ENCODE measurements at regions not wholly inside any gene's neighbourhood (a gene's known extent, or its start where the extent isn't known, plus 50 kb on each side); places are given as distances from the start of the nearest gene placed in this dataset.

DNA sequence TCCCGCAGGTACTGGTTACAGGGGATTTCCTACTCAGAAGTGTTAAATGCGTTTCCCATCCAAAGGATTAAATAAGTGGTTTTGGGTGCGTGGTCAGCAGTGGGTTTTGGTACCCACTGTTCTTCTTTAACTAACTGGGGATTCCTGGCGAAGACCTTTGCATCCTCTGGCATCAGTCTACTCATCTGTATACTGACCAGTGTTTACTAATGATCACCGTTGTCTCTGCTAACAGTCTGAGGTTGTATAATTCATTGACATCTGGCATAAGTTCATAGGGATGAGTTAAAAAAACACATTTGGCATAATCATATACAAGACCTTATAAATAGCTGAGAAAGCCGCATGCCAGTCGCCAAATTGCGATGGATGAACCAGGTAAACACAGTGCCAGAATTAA, 339.1 kb downstream of the PMP22 start:
- H4K8ac ChIP-seq (ENCODE audit: extremely low read depth, insufficient read depth, low read length), result no peak overlapping the region
- H4K20me1 ChIP-seq (replicated peaks in 1 of 2; ENCODE audit: control insufficient read depth in 1 of 2, insufficient read depth in 2 of 2, low read length in 2 of 2), result no peaks in the 10 kb centered on the region
- H3K79me2 ChIP-seq (ENCODE audit: control insufficient read depth in 1 of 2, insufficient read depth in 2 of 2, low read length in 2 of 2), result no peaks in the 10 kb centered on the region
- H3K14ac ChIP-seq (ENCODE audit: insufficient read length), result no peak overlapping the region
- H3K4ac ChIP-seq (replicated peaks; ENCODE audit: insufficient read length, low read depth, low read length), result no peak overlapping the region
- ChIA-PET POLR2A (ENCODE audit: partially characterized antibody) (no interaction called here), CTCF (ENCODE audit: partially characterized antibody) (interaction anchor here (0.6 to 4.3 kb wide), 36 partner anchors 9 to 1367 kb away, joined by 3 to 27 read pairs (median 4); no protein-coding TSS in a partner anchor)
- H3K27me3 ChIP-seq (replicated peaks in 1 of 4; ENCODE audit: control insufficient read depth in 3 of 4, extremely low read depth in 1 of 4, insufficient read depth in 3 of 4, low read length in 3 of 4), result no peaks in the 10 kb centered on the region
- H3K18ac ChIP-seq (ENCODE audit: extremely low read depth, low read length), result no peak overlapping the region
- 92% methylated on average over 8 of the region's 8 CpGs; no CpG with 5 or more reads in 1 of the 2 experiments for WGBS, 2 experiments (ENCODE audit: extremely low coverage in 1 of 2, insufficient coverage in 1 of 2, insufficient read length in 1 of 2, insufficient replicate concordance in 2 of 2, low coverage in 1 of 2, low lambda C conversion rate in 2 of 2, missing lambda C conversion rate in 1 of 2)
- H3K36me3 ChIP-seq (ENCODE audit: control insufficient read depth in 2 of 4, insufficient read depth in 4 of 4, low read length in 3 of 4), result no peaks in the 10 kb centered on the region
- H3K23ac ChIP-seq (ENCODE audit: insufficient read length), result no peak overlapping the region
- H2BK12ac ChIP-seq (ENCODE audit: low read depth, low read length), result no peak overlapping the region
- H3K4me2 ChIP-seq (ENCODE audit: insufficient read depth in 1 of 2, low read depth in 2 of 2, low read length in 2 of 2), result no peak overlapping the region
- no peak for FAIRE-seq
- no peak overlapping the region for H3K56ac ChIP-seq (replicated peaks; ENCODE audit: insufficient read length, low read depth, low read length)
- no peak overlapping the region for H2BK120ac ChIP-seq (replicated peaks; ENCODE audit: low read depth, low read length)
- no peak overlapping the region for H4K5ac ChIP-seq (ENCODE audit: insufficient read length, low read depth, low read length)
- H4K91ac ChIP-seq (replicated peaks; ENCODE audit: insufficient read length, low read length), result no peak overlapping the region
- no peaks in the 10 kb centered on the region for H3K23me2 ChIP-seq (ENCODE audit: low read depth, low read length)
- H2AFZ ChIP-seq (ENCODE audit: low read length), result peak overlapping the region; percentile 68; the same call in 1 of the 2 replicates
- no peaks in the 10 kb centered on the region; a peak in 1 of 7 replicates for H3K4me1 ChIP-seq (replicated peaks in 1 of 4; ENCODE audit: control insufficient read depth in 3 of 4, insufficient read depth in 4 of 4, low read length in 3 of 4)
- H3K9ac ChIP-seq (replicated peaks in 1 of 4; ENCODE audit: extremely low read depth in 1 of 4, low read depth in 3 of 4, low read length in 3 of 4), result no peak overlapping the region
- no peak overlapping the region for H3K4me3 ChIP-seq (ENCODE audit: extremely low read depth in 1 of 4, insufficient read depth in 2 of 4, low read depth in 3 of 4, low read length in 4 of 4)
- no peak overlapping the region for H2BK5ac ChIP-seq (ENCODE audit: low read depth, low read length)
- H3K79me1 ChIP-seq (ENCODE audit: low read depth, low read length), result no peaks in the 10 kb centered on the region
- H2BK20ac ChIP-seq (ENCODE audit: low read length), result no peak overlapping the region
- no peaks in the 10 kb centered on the region; a peak in 2 of 4 replicates for H3K9me3 ChIP-seq (ENCODE audit: insufficient read depth in 2 of 2, low read depth in 1 of 2, low read length in 1 of 2)
- H3K27ac ChIP-seq (ENCODE audit: low read depth, low read length), result no peak overlapping the region
- no peak overlapping the region for H2AK5ac ChIP-seq (ENCODE audit: low read depth, low read length)
- H2BK15ac ChIP-seq (ENCODE audit: low read length), result no peak overlapping the region
- DNase-seq (ENCODE audit: low read depth in 1 of 2, low spot score in 2 of 2), result no peak
- no peak for TF ChIP-seq KDM4A (IDR thresholded peaks at IDR 0.05; ENCODE audit: low read depth, low read length, severe bottlenecking)
- no peak for TF ChIP-seq KDM1A (IDR thresholded peaks at IDR 0.05; ENCODE audit: borderline replicate concordance, low read length)
- no peak for TF ChIP-seq TBP (IDR thresholded peaks at IDR 0.05; ENCODE audit: low read depth, low read length)
- no peak for TF ChIP-seq TEAD4 (IDR thresholded peaks at IDR 0.05; ENCODE audit: low read depth, low read length)
- TF ChIP-seq CTBP2 (IDR thresholded peaks at IDR 0.05; ENCODE audit: borderline replicate concordance, insufficient read depth, insufficient read length, low read length), result no peak
- no peak for TF ChIP-seq SUZ12 (IDR thresholded peaks at IDR 0.05; ENCODE audit: low read length)
- no peak for TF ChIP-seq SP1 (IDR thresholded peaks at IDR 0.05; ENCODE audit: low read depth, low read length)
- TF ChIP-seq TAF7 (optimal IDR thresholded peaks at IDR 0.05; ENCODE audit: borderline replicate concordance, low read depth, low read length), result no peak
- TF ChIP-seq, protein P1, sequence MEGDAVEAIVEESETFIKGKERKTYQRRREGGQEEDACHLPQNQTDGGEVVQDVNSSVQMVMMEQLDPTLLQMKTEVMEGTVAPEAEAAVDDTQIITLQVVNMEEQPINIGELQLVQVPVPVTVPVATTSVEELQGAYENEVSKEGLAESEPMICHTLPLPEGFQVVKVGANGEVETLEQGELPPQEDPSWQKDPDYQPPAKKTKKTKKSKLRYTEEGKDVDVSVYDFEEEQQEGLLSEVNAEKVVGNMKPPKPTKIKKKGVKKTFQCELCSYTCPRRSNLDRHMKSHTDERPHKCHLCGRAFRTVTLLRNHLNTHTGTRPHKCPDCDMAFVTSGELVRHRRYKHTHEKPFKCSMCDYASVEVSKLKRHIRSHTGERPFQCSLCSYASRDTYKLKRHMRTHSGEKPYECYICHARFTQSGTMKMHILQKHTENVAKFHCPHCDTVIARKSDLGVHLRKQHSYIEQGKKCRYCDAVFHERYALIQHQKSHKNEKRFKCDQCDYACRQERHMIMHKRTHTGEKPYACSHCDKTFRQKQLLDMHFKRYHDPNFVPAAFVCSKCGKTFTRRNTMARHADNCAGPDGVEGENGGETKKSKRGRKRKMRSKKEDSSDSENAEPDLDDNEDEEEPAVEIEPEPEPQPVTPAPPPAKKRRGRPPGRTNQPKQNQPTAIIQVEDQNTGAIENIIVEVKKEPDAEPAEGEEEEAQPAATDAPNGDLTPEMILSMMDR (IDR thresholded peaks at IDR 0.05; ENCODE audit: control extremely low read depth in 1 of 3, insufficient read depth in 1 of 3, low read depth in 1 of 3, low read length in 3 of 3), result no peak
- no peak for TF ChIP-seq NANOG (IDR thresholded peaks at IDR 0.05; ENCODE audit: insufficient read depth, low read depth, low read length, poor library complexity, severe bottlenecking)
- TF ChIP-seq RNF2 (IDR thresholded peaks at IDR 0.05; ENCODE audit: borderline replicate concordance, low read depth, low read length, missing control alignments, poor library complexity, severe bottlenecking), result no peak

Measured in H1 (cell line).